ENCODE measurements at regions not wholly inside any gene's neighbourhood (a gene's known extent, or its start where the extent isn't known, plus 50 kb on each side); places are given as distances from the start of the nearest gene placed in this dataset.

- TF ChIP-seq POLR2A (IDR thresholded peaks at IDR 0.05; ENCODE audit: low read depth, low read length) (no peak), POLR2AphosphoS5 (IDR thresholded peaks at IDR 0.05; ENCODE audit: low read depth, low read length) (no peak)
These were observed 92.1 kb upstream of the C1orf174 start for GRCh38 chr1:3992103-3992556.
